GM23338 (cell line): ENCODE measurements at regions not wholly inside any gene's neighbourhood (a gene's known extent, or its start where the extent isn't known, plus 50 kb on each side); places are given as distances from the start of the nearest gene placed in this dataset.

Experiments
- ATAC-seq: fragments of 200-7000 bp; cut with Tn5 transposase; 3 replicates; pipeline ENCODE4 v1.9.1; 2020
- DNase-seq: peaks from one replicate; pipeline ENCODE4 v3.0.0-alpha.2; 2015; ENCODE audit warnings: low spot score
- H2AFZ ChIP-seq: fragments of 200-600 bp; sonication (generic); 2 replicates; pipeline ENCODE4 v1.8.0; 2016; ENCODE audit warnings: antibody characterized with exemption, mild to moderate bottlenecking, moderate library complexity
- H3F3A ChIP-seq: fragments of 200-600 bp; sonication (generic); replicated peaks from 2 replicates; pipeline ENCODE4 v1.8.0; 2017; ENCODE audit warnings: antibody characterized with exemption, mixed run types, low read depth
- H3K27ac ChIP-seq: fragments of 200-600 bp; sonication (generic); 2 replicates; pipeline ENCODE4 v1.6.1; 2016; ENCODE audit warnings: low read depth
- H3K27me3 ChIP-seq: fragments of 200-600 bp; sonication (generic); 2 replicates; pipeline ENCODE4 v1.8.0; 2016; ENCODE audit warnings: mild to moderate bottlenecking, mixed run types, moderate library complexity; ENCODE audit not compliant: insufficient read depth
- H3K36me3 ChIP-seq: fragments of 200-600 bp; sonication (generic); 2 replicates; pipeline ENCODE4 v1.8.0; 2016; ENCODE audit warnings: mild to moderate bottlenecking; ENCODE audit not compliant: insufficient read depth
- H3K4me1 ChIP-seq: fragments of 200-600 bp; sonication (generic); 2 replicates; pipeline ENCODE4 v1.8.0; 2016; ENCODE audit warnings: mild to moderate bottlenecking, moderate library complexity; ENCODE audit not compliant: insufficient read depth
- H3K4me2 ChIP-seq: fragments of 200-600 bp; sonication (generic); 2 replicates; pipeline ENCODE4 v1.7.1; 2017; ENCODE audit warnings: mixed run types
- H3K4me3 ChIP-seq: fragments of 200-600 bp; sonication (generic); 2 replicates; pipeline ENCODE4 v1.6.1; 2016; ENCODE audit warnings: mixed run types
- H3K79me2 ChIP-seq: fragments of 200-600 bp; sonication (generic); replicated peaks from 2 replicates; pipeline ENCODE4 v1.8.0; 2017; ENCODE audit warnings: mild to moderate bottlenecking; ENCODE audit not compliant: insufficient read depth
- H3K9me2 ChIP-seq: fragments of 200-600 bp; sonication (generic); 2 replicates; pipeline ENCODE4 v1.8.0; 2017; ENCODE audit not compliant: insufficient read depth
- H4K20me1 ChIP-seq: fragments of 200-600 bp; sonication (generic); replicated peaks from 2 replicates; pipeline ENCODE4 v1.8.0; 2017; ENCODE audit warnings: mild to moderate bottlenecking; ENCODE audit not compliant: insufficient read depth
- H3K27ac Mint-ChIP-seq: 2 replicates; pipeline ENCODE4 v1.8.0; 2020; ENCODE audit warnings: inconsistent platforms, mild to moderate bottlenecking, moderate library complexity, mixed read lengths
- H3K27me3 Mint-ChIP-seq: 3 replicates; pipeline ENCODE4 v1.8.0; 2022; ENCODE audit warnings: low read depth, mild to moderate bottlenecking, moderate library complexity, mixed read lengths, inconsistent platforms; ENCODE audit not compliant: insufficient read depth, poor library complexity
- H3K36me3 Mint-ChIP-seq: 3 replicates; pipeline ENCODE4 v1.8.0; 2021; ENCODE audit warnings: low read depth, mild to moderate bottlenecking, inconsistent platforms, moderate library complexity, mixed read lengths
- H3K4me1 Mint-ChIP-seq: 3 replicates; pipeline ENCODE4 v1.8.0; 2020; ENCODE audit warnings: mild to moderate bottlenecking, inconsistent platforms, mixed read lengths
- H3K4me3 Mint-ChIP-seq: 3 replicates; pipeline ENCODE4 v1.8.0; 2021; ENCODE audit warnings: moderate library complexity, mild to moderate bottlenecking, inconsistent platforms, mixed read lengths
- H3K9me3 Mint-ChIP-seq: 3 replicates; pipeline ENCODE4 v1.8.0; 2020; ENCODE audit warnings: moderate library complexity, mild to moderate bottlenecking, inconsistent platforms, mixed read lengths
- CREB1 ChIP-seq: fragments of 250-450 bp; sonication (Bioruptor Pico); IDR thresholded peaks from 2 replicates; pipeline ENCODE4 v1.5.0; 2020; ENCODE audit warnings: low read depth, mild to moderate bottlenecking, moderate library complexity
- EZH2 ChIP-seq: fragments of 200-600 bp; sonication (generic); IDR thresholded peaks from one replicate; pipeline ENCODE4 v1.8.0; 2017; ENCODE audit warnings: antibody characterized with exemption, mild to moderate bottlenecking, low read depth; ENCODE audit not compliant: unreplicated experiment
- EZH2phosphoT487 ChIP-seq: fragments of 200-600 bp; sonication (generic); IDR thresholded peaks from one replicate; pipeline ENCODE4 v1.8.1; 2018; ENCODE audit warnings: antibody characterized with exemption; ENCODE audit not compliant: unreplicated experiment
- JUNB ChIP-seq: IDR thresholded peaks from one replicate; pipeline ENCODE4 v1.6.1; 2016; ENCODE audit warnings: antibody characterized with exemption; ENCODE audit not compliant: unreplicated experiment
- NANOG ChIP-seq: IDR thresholded peaks from 2 replicates; pipeline ENCODE4 v1.6.1; 2016; ENCODE audit warnings: antibody characterized with exemption, borderline replicate concordance
- POLR2AphosphoS5 ChIP-seq: IDR thresholded peaks from 2 replicates; pipeline ENCODE4 v1.6.1; 2016; ENCODE audit warnings: antibody characterized with exemption, low read depth
- STAT1 ChIP-seq: IDR thresholded peaks from one replicate; pipeline ENCODE4 v1.6.1; 2016; ENCODE audit warnings: antibody characterized with exemption; ENCODE audit not compliant: unreplicated experiment
- ZNF114 ChIP-seq: fragments of 250-450 bp; sonication (Bioruptor Pico); IDR thresholded peaks from 2 replicates; pipeline ENCODE4 v1.5.0; 2020; ENCODE audit warnings: mild to moderate bottlenecking, moderate library complexity
- ZNF331 ChIP-seq: fragments of 250-450 bp; sonication (Bioruptor Pico); IDR thresholded peaks from 2 replicates; pipeline ENCODE4 v1.5.0; 2020; ENCODE audit warnings: low read depth, mild to moderate bottlenecking, moderate library complexity
- TF ChIP-seq, protein P1 (sequence below), 2 experiments: fragments of 200-600 bp in 1 of 2; sonication (generic) in 1 of 2; conservative IDR thresholded peaks; 2 replicates each; pipeline versions ENCODE4 v1.5.1 to v1.6.1; 2016 to 2017; ENCODE audit warnings: antibody characterized with exemption in 2 of 2, low read depth in 2 of 2, mild to moderate bottlenecking in 2 of 2, moderate library complexity in 1 of 2
- TF ChIP-seq, protein P2 (sequence below): fragments of 250-450 bp; sonication (Bioruptor Pico); IDR thresholded peaks from 2 replicates; pipeline ENCODE4 v1.5.0; 2020; ENCODE audit warnings: mild to moderate bottlenecking, moderate library complexity
- TF ChIP-seq, protein P3 (sequence below): IDR thresholded peaks from 2 replicates; pipeline ENCODE4 v1.6.1; 2016; ENCODE audit warnings: antibody characterized with exemption
- TF ChIP-seq, protein P4 (sequence below): IDR thresholded peaks from one replicate; pipeline ENCODE4 v1.6.1; 2018; ENCODE audit warnings: antibody characterized with exemption; ENCODE audit not compliant: unreplicated experiment

DNA sequence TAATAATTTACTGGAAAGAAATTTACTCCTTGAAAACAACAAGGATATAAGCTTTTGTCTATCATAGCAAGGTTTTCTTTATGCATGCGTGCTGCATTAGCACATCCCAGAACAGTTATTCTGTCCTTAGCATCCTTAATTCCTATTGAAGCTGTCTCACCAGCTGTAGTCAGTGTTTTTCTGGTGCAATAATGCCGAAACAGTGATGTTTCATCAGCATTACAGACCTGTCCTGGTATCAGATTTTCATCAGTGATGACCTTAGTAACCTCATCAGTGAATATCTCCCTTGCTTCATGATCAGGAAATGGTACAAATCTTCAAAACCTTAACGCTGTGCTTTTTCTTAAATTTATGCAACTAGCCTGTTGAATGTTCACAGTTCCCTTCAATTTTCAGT lies 264.7 kb upstream of the STARD13 start:
- no peak overlapping the region for H3K27ac Mint-ChIP-seq

More for the DNA sequence above, 264.7 kb upstream of the STARD13 start:
- Histone ChIP-seq H3K9me2 (no peaks in the 10 kb centered on the region), H2AFZ (no peak overlapping the region), H3K4me1 (peaks cover 10% of the 10 kb centered on the region; the same call in 1 of the 2 replicates), H3K27ac (no peak overlapping the region), H4K20me1 (no peaks in the 10 kb centered on the region), H3K4me2 (no peak overlapping the region), H3K27me3 (no peaks in the 10 kb centered on the region), H3K79me2 (no peaks in the 10 kb centered on the region), H3K36me3 (no peaks in the 10 kb centered on the region), H3F3A (no peaks in the 10 kb centered on the region), H3K4me3 (no peak overlapping the region)
- Mint-ChIP-seq H3K4me1 (peaks cover 14% of the 10 kb centered on the region), H3K9me3 (no peaks in the 10 kb centered on the region; the same call in 2 of the 3 replicates), H3K27me3 (no peaks in the 10 kb centered on the region), H3K4me3 (no peak overlapping the region), H3K36me3 (peaks cover 2% of the 10 kb centered on the region; the same call in 1 of the 3 replicates)
- DNase-seq (no peak), ATAC-seq (no peak)
- TF ChIP-seq, protein P1, sequence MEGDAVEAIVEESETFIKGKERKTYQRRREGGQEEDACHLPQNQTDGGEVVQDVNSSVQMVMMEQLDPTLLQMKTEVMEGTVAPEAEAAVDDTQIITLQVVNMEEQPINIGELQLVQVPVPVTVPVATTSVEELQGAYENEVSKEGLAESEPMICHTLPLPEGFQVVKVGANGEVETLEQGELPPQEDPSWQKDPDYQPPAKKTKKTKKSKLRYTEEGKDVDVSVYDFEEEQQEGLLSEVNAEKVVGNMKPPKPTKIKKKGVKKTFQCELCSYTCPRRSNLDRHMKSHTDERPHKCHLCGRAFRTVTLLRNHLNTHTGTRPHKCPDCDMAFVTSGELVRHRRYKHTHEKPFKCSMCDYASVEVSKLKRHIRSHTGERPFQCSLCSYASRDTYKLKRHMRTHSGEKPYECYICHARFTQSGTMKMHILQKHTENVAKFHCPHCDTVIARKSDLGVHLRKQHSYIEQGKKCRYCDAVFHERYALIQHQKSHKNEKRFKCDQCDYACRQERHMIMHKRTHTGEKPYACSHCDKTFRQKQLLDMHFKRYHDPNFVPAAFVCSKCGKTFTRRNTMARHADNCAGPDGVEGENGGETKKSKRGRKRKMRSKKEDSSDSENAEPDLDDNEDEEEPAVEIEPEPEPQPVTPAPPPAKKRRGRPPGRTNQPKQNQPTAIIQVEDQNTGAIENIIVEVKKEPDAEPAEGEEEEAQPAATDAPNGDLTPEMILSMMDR (conservative IDR thresholded peaks at IDR 0.05; ENCODE audit: low read depth in 2 of 2): no peak
- TF ChIP-seq, protein P2, sequence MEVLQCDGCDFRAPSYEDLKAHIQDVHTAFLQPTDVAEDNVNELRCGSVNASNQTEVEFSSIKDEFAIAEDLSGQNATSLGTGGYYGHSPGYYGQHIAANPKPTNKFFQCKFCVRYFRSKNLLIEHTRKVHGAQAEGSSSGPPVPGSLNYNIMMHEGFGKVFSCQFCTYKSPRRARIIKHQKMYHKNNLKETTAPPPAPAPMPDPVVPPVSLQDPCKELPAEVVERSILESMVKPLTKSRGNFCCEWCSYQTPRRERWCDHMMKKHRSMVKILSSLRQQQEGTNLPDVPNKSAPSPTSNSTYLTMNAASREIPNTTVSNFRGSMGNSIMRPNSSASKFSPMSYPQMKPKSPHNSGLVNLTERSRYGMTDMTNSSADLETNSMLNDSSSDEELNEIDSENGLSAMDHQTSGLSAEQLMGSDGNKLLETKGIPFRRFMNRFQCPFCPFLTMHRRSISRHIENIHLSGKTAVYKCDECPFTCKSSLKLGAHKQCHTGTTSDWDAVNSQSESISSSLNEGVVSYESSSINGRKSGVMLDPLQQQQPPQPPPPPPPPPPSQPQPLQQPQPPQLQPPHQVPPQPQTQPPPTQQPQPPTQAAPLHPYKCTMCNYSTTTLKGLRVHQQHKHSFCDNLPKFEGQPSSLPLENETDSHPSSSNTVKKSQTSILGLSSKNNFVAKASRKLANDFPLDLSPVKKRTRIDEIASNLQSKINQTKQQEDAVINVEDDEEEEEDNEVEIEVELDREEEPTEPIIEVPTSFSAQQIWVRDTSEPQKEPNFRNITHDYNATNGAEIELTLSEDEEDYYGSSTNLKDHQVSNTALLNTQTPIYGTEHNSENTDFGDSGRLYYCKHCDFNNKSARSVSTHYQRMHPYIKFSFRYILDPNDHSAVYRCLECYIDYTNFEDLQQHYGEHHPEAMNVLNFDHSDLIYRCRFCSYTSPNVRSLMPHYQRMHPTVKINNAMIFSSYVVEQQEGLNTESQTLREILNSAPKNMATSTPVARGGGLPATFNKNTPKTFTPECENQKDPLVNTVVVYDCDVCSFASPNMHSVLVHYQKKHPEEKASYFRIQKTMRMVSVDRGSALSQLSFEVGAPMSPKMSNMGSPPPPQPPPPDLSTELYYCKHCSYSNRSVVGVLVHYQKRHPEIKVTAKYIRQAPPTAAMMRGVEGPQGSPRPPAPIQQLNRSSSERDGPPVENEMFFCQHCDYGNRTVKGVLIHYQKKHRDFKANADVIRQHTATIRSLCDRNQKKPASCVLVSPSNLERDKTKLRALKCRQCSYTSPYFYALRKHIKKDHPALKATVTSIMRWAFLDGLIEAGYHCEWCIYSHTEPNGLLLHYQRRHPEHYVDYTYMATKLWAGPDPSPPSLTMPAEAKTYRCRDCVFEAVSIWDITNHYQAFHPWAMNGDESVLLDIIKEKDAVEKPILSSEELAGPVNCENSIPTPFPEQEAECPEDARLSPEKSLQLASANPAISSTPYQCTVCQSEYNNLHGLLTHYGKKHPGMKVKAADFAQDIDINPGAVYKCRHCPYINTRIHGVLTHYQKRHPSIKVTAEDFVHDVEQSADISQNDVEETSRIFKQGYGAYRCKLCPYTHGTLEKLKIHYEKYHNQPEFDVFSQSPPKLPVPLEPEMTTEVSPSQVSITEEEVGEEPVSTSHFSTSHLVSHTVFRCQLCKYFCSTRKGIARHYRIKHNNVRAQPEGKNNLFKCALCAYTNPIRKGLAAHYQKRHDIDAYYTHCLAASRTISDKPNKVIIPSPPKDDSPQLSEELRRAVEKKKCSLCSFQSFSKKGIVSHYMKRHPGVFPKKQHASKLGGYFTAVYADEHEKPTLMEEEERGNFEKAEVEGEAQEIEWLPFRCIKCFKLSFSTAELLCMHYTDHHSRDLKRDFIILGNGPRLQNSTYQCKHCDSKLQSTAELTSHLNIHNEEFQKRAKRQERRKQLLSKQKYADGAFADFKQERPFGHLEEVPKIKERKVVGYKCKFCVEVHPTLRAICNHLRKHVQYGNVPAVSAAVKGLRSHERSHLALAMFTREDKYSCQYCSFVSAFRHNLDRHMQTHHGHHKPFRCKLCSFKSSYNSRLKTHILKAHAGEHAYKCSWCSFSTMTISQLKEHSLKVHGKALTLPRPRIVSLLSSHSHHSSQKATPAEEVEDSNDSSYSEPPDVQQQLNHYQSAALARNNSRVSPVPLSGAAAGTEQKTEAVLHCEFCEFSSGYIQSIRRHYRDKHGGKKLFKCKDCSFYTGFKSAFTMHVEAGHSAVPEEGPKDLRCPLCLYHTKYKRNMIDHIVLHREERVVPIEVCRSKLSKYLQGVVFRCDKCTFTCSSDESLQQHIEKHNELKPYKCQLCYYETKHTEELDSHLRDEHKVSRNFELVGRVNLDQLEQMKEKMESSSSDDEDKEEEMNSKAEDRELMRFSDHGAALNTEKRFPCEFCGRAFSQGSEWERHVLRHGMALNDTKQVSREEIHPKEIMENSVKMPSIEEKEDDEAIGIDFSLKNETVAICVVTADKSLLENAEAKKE (CRISPR knock-in tag): no peak
- TF ChIP-seq STAT1 (no peak), ZNF114 (CRISPR knock-in tag) (no peak), CREB1 (CRISPR knock-in tag) (no peak), ZNF331 (CRISPR knock-in tag) (no peak), EZH2 (no peak), JUNB (no peak), POLR2AphosphoS5 (no peak), EZH2phosphoT487 (no peak), NANOG (no peak)
- TF ChIP-seq, protein P3, sequence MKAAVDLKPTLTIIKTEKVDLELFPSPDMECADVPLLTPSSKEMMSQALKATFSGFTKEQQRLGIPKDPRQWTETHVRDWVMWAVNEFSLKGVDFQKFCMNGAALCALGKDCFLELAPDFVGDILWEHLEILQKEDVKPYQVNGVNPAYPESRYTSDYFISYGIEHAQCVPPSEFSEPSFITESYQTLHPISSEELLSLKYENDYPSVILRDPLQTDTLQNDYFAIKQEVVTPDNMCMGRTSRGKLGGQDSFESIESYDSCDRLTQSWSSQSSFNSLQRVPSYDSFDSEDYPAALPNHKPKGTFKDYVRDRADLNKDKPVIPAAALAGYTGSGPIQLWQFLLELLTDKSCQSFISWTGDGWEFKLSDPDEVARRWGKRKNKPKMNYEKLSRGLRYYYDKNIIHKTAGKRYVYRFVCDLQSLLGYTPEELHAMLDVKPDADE: no peak
- TF ChIP-seq, protein P4, sequence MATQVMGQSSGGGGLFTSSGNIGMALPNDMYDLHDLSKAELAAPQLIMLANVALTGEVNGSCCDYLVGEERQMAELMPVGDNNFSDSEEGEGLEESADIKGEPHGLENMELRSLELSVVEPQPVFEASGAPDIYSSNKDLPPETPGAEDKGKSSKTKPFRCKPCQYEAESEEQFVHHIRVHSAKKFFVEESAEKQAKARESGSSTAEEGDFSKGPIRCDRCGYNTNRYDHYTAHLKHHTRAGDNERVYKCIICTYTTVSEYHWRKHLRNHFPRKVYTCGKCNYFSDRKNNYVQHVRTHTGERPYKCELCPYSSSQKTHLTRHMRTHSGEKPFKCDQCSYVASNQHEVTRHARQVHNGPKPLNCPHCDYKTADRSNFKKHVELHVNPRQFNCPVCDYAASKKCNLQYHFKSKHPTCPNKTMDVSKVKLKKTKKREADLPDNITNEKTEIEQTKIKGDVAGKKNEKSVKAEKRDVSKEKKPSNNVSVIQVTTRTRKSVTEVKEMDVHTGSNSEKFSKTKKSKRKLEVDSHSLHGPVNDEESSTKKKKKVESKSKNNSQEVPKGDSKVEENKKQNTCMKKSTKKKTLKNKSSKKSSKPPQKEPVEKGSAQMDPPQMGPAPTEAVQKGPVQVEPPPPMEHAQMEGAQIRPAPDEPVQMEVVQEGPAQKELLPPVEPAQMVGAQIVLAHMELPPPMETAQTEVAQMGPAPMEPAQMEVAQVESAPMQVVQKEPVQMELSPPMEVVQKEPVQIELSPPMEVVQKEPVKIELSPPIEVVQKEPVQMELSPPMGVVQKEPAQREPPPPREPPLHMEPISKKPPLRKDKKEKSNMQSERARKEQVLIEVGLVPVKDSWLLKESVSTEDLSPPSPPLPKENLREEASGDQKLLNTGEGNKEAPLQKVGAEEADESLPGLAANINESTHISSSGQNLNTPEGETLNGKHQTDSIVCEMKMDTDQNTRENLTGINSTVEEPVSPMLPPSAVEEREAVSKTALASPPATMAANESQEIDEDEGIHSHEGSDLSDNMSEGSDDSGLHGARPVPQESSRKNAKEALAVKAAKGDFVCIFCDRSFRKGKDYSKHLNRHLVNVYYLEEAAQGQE: no peak
